GM19239 (cell line): ENCODE measurements at regions not wholly inside any gene's neighbourhood (a gene's known extent, or its start where the extent isn't known, plus 50 kb on each side); places are given as distances from the start of the nearest gene placed in this dataset.
A peak's percentile ranks its signal among the peaks of the same experiment; 100 is the strongest.

Experiments used
- DNase-seq: peaks from one replicate; pipeline ENCODE4 v3.0.0; 2011; ENCODE audit warnings: low spot score; ENCODE audit not compliant: insufficient read length
- FAIRE-seq: peaks from 2 replicates; lab custom pipeline; 2011; peaks lifted over from hg19 to GRCh38; lab: Jason Lieb, UNC

DNA sequence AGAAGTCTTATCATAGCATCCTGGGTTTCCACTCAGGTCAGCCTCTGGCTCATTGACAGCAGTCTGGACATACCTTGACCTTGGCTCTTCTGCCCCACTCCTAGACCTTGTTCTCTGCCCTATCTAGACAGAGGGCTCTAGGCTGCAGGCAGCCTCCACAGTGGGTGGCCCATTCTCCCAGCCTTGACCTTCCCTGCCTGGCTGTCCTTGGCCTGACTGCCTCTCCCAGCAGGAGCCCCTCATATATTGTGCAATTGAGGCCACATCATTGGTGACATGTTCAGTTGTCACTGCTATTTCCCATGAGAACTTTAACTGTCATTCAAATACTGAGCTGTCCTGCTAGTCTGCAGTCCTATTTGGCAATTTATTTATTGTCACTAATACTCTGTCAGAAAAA is 503.4 kb downstream of the PLXNA4 start:
- FAIRE-seq: no peak
- DNase-seq: no peak

DNA sequence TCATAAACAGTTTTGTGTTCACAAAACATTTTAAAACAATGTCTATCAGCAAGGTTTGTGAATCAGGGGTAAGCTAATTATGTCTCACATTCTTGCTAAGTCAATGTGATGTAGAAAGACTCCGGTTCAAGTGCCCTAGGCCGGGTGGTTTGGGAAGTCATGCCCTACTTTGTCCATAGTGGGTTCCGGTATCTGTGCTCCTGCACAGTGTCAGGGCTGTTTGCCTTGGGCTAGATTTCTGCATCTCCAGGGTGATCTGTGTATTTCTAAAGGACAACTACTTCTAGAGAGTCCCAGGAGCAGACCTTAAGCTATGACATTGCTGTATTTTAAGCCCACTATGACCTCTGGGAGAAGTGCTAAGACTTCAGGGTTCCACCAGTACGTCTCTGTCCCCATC is 504.1 kb downstream of the PLXNA4 start:
- DNase-seq (no peak), FAIRE-seq (no peak)

DNA sequence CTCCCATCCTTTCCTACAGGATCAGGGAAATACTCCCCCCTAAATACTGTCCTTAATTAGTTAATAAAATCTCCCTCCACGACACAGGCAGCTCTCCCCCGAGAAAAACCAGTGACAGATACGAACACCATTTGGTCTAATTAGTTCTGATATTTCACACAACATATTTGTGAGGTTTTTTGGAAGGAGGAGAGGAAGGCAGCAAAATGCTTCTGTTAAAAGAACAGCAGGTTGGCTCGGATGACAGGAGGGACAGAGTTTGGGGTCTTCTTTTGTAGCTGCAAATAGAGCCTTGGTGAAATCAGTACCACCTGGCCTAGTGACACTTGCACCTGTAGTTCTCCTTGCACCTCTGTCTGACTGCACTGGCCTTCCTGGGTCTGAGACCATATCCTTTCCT is 507.0 kb downstream of the PLXNA4 start:
- DNase-seq (no peak), FAIRE-seq (no peak)

- FAIRE-seq (no peak), DNase-seq (no peak)
Observed at GRCh38 chr7:132066761-132067171, 509.5 kb downstream of the PLXNA4 start.

- DNase-seq (no peak), FAIRE-seq (no peak)
Observed at GRCh38 chr7:132065989-132066603, 509.7 kb upstream of the PODXL start.

DNA sequence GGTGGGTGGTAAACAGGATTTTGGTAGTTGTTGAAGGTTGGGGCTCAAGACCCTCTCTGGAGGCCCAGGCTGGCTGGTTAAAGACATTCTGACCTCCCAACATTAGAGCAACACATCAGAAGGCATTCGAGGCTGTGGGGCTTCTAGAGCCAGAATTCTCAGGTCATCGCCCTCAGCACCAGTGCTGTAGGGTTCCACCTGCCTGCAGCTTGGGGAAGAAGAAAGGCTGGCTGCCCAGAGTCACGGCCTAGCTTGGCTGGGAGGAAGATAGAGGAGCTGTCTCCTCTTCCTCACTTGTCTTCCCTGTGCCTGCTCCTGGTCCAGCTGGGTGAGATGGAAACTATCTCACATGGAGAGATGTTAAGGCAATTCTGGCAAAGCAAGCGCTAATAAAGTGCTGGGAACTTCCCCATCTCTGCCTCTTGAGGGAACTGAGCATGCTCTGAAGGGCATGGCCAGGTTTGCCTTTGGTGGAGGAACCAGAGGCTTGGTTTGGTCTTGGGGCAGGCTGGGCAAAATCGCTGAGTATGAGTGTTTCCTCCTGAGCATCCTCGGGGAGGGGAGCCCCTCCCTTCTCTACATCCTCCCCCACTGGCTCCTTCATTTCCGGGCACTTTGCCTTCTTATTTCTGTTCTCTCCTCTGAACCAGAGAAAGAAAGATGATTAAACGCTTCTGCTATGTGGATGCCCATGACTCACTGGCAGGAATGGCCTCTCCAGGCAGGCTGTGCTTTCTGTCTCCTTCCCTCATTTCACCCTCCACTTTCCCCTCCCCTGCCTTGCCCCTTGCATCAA is 509.0 kb upstream of the PODXL start:
- no peak for DNase-seq
- FAIRE-seq: no peak

- FAIRE-seq: no peak
- no peak for DNase-seq
Observed at GRCh38 chr7:132063800-132064199, 507.4 kb upstream of the PODXL start.

DNA sequence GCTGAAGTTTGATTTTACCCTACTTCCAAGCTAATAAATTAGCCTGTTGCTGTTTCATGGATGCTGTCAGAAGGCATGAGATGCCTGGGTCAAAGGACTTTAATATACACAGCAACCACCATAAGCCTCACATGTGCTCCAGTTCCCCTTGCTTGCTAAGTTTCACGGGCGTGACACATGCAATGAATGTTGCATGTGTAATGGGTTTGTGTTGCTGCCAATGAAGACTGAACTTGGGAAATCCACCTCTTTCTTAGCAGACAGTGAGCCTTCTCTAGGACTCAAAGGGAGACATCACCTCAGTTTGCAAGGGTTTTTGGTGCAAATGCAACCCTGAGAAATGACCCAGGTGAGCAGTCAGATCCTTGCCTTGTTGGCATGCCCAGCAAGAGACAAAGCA is 505.5 kb upstream of the PODXL start:
- FAIRE-seq (no peak), DNase-seq (no peak)

GRCh38 chr7:132059141-132059540 is 502.7 kb upstream of the PODXL start:
- no peak for DNase-seq
- FAIRE-seq: no peak

GRCh38 chr7:132055336-132056120 is 499.1 kb upstream of the PODXL start:
- DNase-seq: no peak
- FAIRE-seq: no peak

DNA sequence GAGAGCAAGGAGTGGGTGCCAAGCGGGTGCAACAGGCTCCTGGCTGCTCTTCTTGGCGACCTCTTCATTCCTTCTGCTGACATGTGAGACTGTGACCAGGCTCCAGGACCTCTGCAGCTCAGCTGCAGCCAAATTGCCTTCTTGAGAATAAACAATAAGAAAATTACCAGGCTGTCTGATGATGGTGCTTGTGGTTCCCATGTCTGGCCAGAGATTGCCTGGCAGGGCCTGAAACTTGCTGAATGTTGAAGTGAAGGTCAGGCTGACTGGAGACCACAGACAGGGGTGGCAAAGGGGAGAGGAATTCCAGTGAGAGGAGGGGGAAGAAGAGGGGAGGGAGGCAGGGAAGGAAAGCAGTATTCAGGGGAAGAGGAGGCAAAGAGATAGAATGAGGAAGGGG is 497.4 kb upstream of the PODXL start:
- DNase-seq (no peak), FAIRE-seq (no peak)

GRCh38 chr7:132051311-132051710 is 494.9 kb upstream of the PODXL start:
- FAIRE-seq: no peak
- no peak for DNase-seq

GRCh38 chr7:132049462-132050304 is 493.3 kb upstream of the PODXL start:
- no peak for DNase-seq
- peak; percentile 79 for FAIRE-seq

- FAIRE-seq (no peak), DNase-seq (no peak)
Observed at GRCh38 chr7:132045481-132045980, 489.1 kb upstream of the PODXL start.

GRCh38 chr7:132045002-132045401 is 488.6 kb upstream of the PODXL start:
- DNase-seq: no peak
- no peak for FAIRE-seq

DNA sequence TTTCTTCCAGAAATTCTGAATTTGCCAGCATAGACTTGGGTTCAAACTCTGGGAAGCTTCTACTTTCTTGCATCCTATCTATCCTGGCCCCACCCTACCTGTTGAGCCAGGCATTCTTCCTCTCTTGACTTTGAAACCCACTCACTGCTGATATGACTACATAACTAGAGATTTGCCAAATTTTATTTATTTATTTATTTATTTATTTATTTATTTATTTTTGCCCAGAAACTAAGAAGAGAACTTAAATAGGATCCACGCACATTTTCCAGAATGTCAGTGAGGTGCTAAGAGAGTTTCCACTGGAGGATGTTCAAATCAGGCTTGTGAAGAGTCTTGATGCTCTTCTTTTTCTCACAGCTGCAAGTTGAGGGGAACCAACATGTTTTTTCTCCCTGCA is 487.8 kb upstream of the PODXL start:
- no peak for FAIRE-seq
- no peak for DNase-seq

DNA sequence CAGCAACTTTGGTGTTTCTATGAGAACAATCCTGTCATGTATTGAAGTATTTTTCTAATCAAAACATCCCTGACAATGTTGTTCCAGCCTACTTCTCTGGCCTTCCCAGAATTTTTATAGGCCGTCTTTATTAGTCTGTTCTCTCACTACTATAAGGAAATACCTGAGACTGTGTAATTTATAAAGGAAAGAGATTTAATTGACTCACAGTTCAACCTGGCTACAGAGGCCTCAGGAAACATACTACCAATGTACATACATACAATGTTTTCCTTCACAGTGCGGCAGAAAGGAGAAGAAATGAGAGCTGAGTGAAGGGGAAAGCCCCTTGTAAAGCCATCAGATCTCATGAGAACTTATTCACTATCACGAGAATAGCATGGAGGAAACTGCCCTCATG is 484.7 kb upstream of the PODXL start:
- DNase-seq (no peak), FAIRE-seq (no peak)

GRCh38 chr7:132035517-132036362 is 479.3 kb upstream of the PODXL start:
- no peak for FAIRE-seq

DNA sequence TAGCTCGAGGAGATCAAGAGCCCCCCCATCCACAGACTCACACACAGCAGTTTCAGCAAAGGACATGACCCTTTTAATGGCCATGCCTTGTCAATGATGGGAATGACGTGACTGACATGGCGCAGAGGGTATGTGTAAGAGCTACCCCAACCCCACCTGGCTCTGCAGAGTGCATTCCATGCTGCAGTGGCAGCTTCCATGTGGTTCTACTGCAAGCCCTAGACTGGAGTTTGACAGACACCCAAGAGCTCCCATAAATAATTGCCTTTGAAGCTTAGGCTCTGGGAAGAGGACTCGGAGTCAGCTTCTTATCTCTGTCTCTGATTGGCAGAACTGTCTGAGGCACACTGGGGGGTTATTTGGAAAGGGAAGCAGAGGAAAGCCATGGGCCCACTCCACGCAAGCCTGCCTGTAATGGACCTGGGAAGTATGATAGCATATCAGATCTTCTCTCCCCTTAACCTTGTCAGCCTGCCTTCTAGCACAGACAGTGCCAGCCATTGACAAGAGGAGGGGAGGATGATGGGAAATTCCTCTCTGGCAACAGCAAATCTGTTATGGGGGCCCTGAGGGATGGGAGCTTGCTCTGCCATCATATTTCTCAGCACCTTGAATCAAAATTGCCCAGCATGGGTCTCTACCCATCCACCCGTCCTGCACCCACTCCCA is 478.5 kb upstream of the PODXL start:
- no peak for FAIRE-seq
- DNase-seq: no peak

More at GRCh38 chr7:132035517-132036362, 479.3 kb upstream of the PODXL start:
- no peak for DNase-seq
